Prostate gland (tissue), 2 donors: ENCODE measurements at regions not wholly inside any gene's neighbourhood (a gene's known extent, or its start where the extent isn't known, plus 50 kb on each side); places are given as distances from the start of the nearest gene placed in this dataset.

Source experiments
- CTCF ChIP-seq, 4 experiments: fragments of 200-600 bp in 2 of 4; fragments of 450-650 bp in 2 of 4; sonication (generic) in 2 of 4; IDR thresholded peaks; 1 replicate in 3 of 4; 2 replicates in 1 of 4; pipeline ENCODE4 v1.5.1; 2016 to 2019; ENCODE audit warnings: antibody characterized with exemption in 4 of 4, mild to moderate bottlenecking in 2 of 4, moderate library complexity in 2 of 4
- POLR2AphosphoS5 ChIP-seq: sonication (generic); formaldehyde crosslinking; IDR thresholded peaks from one replicate; pipeline ENCODE4 v1.6.1; 2017; ENCODE audit warnings: antibody characterized with exemption

GRCh38 chr6:4302524-4302923 lies 167.1 kb upstream of the ECI2 start:
- TF ChIP-seq POLR2AphosphoS5 (no peak), CTCF (IDR thresholded peaks at IDR 0.05) (no peak)
